ENCODE measurements at regions not wholly inside any gene's neighbourhood (a gene's known extent, or its start where the extent isn't known, plus 50 kb on each side); places are given as distances from the start of the nearest gene placed in this dataset.
A peak's percentile ranks its signal among the peaks of the same experiment; 100 is the strongest.

DNA sequence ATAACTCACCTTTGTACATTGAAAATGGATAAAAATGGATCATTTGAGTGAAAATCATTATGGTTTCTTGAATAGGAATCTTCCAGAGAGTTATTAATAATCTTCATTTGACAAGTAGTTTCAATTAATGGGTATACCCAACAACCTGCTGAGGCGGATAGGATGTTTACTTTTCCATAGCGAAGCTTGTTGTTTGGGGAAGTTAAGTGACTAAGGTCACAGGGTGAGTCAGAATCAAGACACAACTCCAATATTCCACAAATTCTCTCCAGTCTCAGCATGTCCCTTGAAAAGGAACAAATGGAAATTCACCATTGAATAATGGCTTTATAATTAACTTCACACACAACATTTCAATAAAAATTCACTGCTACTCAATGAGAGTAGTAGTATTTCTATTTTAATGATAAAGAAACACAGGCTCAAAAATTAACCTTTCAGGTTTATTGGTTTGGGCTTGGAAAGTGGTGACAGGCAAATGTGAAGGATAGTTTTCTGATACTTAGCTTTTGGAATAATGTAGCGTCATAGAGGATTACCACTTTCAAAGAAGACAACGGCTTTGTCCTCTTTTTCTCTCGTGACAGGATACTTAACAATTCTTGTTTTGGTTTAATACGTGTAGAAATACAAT is 211.3 kb downstream of the GPD2 start:
- Histone ChIP-seq H3K9me3 (no peaks in the 10 kb centered on the region), H3K27me3 (no peaks in the 10 kb centered on the region), H3K27ac (no peak overlapping the region), H3K36me3 (ENCODE audit: low read depth, missing control alignments) (no peaks in the 10 kb centered on the region), H3K4me3 (no peak overlapping the region), H3K4me1 (no peaks in the 10 kb centered on the region)
- TF ChIP-seq CTCF (IDR thresholded peaks at IDR 0.05) (no peak), POLR2A (IDR thresholded peaks at IDR 0.05) (no peak)
- intact Hi-C loops (cut with DNase I; ENCODE audit: low total_unique reads): no loop called here
- no peak for DNase-seq
- 89% methylated on average over 6 of the region's 6 CpGs for WGBS, 2 donors

DNA sequence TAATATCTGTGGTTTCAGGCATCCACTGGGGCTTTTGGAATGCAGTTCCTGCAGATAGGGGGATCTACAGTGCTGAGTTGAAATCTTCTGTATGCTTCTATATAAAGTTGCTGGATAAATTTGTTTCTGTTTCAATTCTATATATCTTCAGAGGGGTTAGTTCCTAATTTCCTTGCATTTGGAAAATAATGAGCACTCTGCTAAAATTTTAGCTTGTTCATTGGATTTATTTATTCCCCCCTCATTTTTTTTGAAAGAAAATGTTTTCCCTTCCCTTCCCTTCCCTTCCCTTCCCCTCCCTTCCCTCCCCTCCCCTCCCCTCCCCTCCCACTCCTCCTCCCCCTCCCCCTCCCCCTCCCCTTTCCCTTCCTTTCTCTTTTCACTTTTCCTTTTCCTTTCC is 212.3 kb downstream of the GPD2 start:
- TF ChIP-seq POLR2A (IDR thresholded peaks at IDR 0.05): no peak
- TF ChIP-seq CTCF (IDR thresholded peaks at IDR 0.05): no peak
- DNase-seq: no peak
- Histone ChIP-seq H3K4me1 (no peaks in the 10 kb centered on the region), H3K9me3 (no peaks in the 10 kb centered on the region), H3K27me3 (no peaks in the 10 kb centered on the region), H3K36me3 (ENCODE audit: low read depth, missing control alignments) (no peaks in the 10 kb centered on the region), H3K4me3 (no peak overlapping the region), H3K27ac (no peak overlapping the region)
- intact Hi-C loops (cut with DNase I; ENCODE audit: low total_unique reads): no loop called here

GRCh38 chr2:156649596-156649995 is 213.4 kb downstream of the GPD2 start:
- H3K27ac ChIP-seq: no peak overlapping the region
- H3K4me3 ChIP-seq: no peak overlapping the region
- DNase-seq: peak; percentile 26
- TF ChIP-seq CTCF (IDR thresholded peaks at IDR 0.05) (no peak), POLR2A (IDR thresholded peaks at IDR 0.05) (no peak)
- WGBS, 2 donors: 77 to 79% methylated on average over 1 of the region's 1 CpG
- no peaks in the 10 kb centered on the region for H3K27me3 ChIP-seq
- H3K36me3 ChIP-seq (ENCODE audit: low read depth, missing control alignments): no peaks in the 10 kb centered on the region
- intact Hi-C loops (cut with DNase I; ENCODE audit: low total_unique reads): no loop called here
- H3K4me1 ChIP-seq: no peaks in the 10 kb centered on the region
- no peaks in the 10 kb centered on the region for H3K9me3 ChIP-seq

- no peak for DNase-seq
- TF ChIP-seq POLR2A (IDR thresholded peaks at IDR 0.05) (no peak), CTCF (IDR thresholded peaks at IDR 0.05) (no peak)
Observed at GRCh38 chr2:156652691-156653090, 216.5 kb downstream of the GPD2 start.

GRCh38 chr2:156653675-156654074 is 217.5 kb downstream of the GPD2 start:
- Histone ChIP-seq H3K4me1 (no peaks in the 10 kb centered on the region), H3K9me3 (no peaks in the 10 kb centered on the region), H3K36me3 (ENCODE audit: low read depth, missing control alignments) (no peaks in the 10 kb centered on the region), H3K4me3 (no peak overlapping the region), H3K27me3 (no peaks in the 10 kb centered on the region), H3K27ac (no peak overlapping the region)
- intact Hi-C loops (cut with DNase I; ENCODE audit: low total_unique reads): no loop called here
- TF ChIP-seq CTCF (IDR thresholded peaks at IDR 0.05): no peak
- TF ChIP-seq POLR2A (IDR thresholded peaks at IDR 0.05): no peak
- no peak for DNase-seq

More at GRCh38 chr2:156652691-156653090, 216.5 kb downstream of the GPD2 start:
- intact Hi-C loops (cut with DNase I; ENCODE audit: low total_unique reads): no loop called here
- H3K36me3 ChIP-seq (ENCODE audit: low read depth, missing control alignments): no peaks in the 10 kb centered on the region
- H3K4me3 ChIP-seq: no peak overlapping the region
- no peak overlapping the region for H3K27ac ChIP-seq
- H3K27me3 ChIP-seq: no peaks in the 10 kb centered on the region
- H3K9me3 ChIP-seq: no peaks in the 10 kb centered on the region
- no peaks in the 10 kb centered on the region for H3K4me1 ChIP-seq

All from testis (tissue), 2 donors.